K562 (cell line): ENCODE measurements at regions not wholly inside any gene's neighbourhood (a gene's known extent, or its start where the extent isn't known, plus 50 kb on each side); places are given as distances from the start of the nearest gene placed in this dataset.

Experiments
- ATAC-seq: fragments of 200-7000 bp; cut with Tn5 transposase; 3 replicates; pipeline ENCODE4 v1.9.1; 2020; ENCODE audit warnings: moderate library complexity
- BruUV-seq: library from RNA; stranded (reverse); fragments of 400-500 nt; replicated peaks from 2 replicates; lab custom pipeline; 2021; lab: Mats Ljungman, UMichigan
- CTCF ChIA-PET: fragments of 300-600 bp; formaldehyde crosslinking; extraction: SDS; loops from one replicate; lab custom pipeline; 2021; ENCODE audit warnings: low intra/inter-chr PET ratio; lab: Yijun Ruan, JAX
- POLR2A ChIA-PET: fragments of 300-600, 350-650 bp; sonication (Branson Sonifier 250); formaldehyde crosslinking; extraction: SDS; loops from one replicate; lab custom pipeline; 2021; ENCODE audit warnings: antibody characterized with exemption, inconsistent platforms; lab: Yijun Ruan, JAX
- DNase-seq, 4 experiments: peaks; one replicate each; pipeline versions ENCODE4 v3.0.0 to v3.0.0-alpha.2; 2011 to 2018; ENCODE audit warnings: low spot score in 3 of 4, mixed read lengths in 3 of 4; ENCODE audit errors: extremely low read depth in 1 of 4
- FAIRE-seq: peaks from 2 replicates; lab custom pipeline; 2011; peaks lifted over from hg19 to GRCh38; lab: Jason Lieb, UNC
- H2AFZ ChIP-seq: 2 replicates; pipeline ENCODE4 v1.6.0; 2011; ENCODE audit warnings: low read depth, low read length, control low read depth, inconsistent platforms
- H3K27ac ChIP-seq: fragments of 200-600 bp; 3 replicates; pipeline ENCODE4 v1.8.0; 2011; ENCODE audit warnings: low read depth, mild to moderate bottlenecking, control low read depth, inconsistent platforms, low read length, moderate library complexity, mixed read lengths; ENCODE audit errors: extremely low read depth
- H3K27me3 ChIP-seq, 2 experiments: fragments of 300-600 bp in 1 of 2; 2 replicates in 1 of 2; 3 replicates in 1 of 2; pipeline versions ENCODE4 v1.6.0 to v1.8.0; 2011; ENCODE audit warnings: inconsistent platforms in 2 of 2, low read length in 2 of 2, mild to moderate bottlenecking in 1 of 2, mixed read lengths in 1 of 2, moderate library complexity in 1 of 2; ENCODE audit not compliant: control insufficient read depth in 2 of 2, insufficient read depth in 2 of 2
- H3K36me3 ChIP-seq: fragments of 300-600 bp; 3 replicates; pipeline ENCODE4 v1.8.0; 2011; ENCODE audit warnings: mild to moderate bottlenecking, low read length, inconsistent platforms; ENCODE audit not compliant: control insufficient read depth, insufficient read depth
- H3K4me1 ChIP-seq, 2 experiments: fragments of 200-600 bp in 1 of 2; replicated peaks in 1 of 2; 2 replicates in 1 of 2; 3 replicates in 1 of 2; pipeline versions ENCODE4 v1.5.1 to v1.8.0; 2011; ENCODE audit warnings: inconsistent platforms in 2 of 2, low read length in 2 of 2, mild to moderate bottlenecking in 1 of 2, mixed read lengths in 1 of 2, moderate library complexity in 1 of 2; ENCODE audit not compliant: control insufficient read depth in 2 of 2, insufficient read depth in 2 of 2
- H3K4me2 ChIP-seq: 2 replicates; pipeline ENCODE4 v1.6.1; 2011; ENCODE audit warnings: low read length, control low read depth, inconsistent platforms, mixed read lengths; ENCODE audit not compliant: insufficient read depth
- H3K4me3 ChIP-seq: fragments of 200-600 bp; sonication (generic), shearing (Covaris generic); 2 replicates; pipeline ENCODE4 v1.5.1; 2016; ENCODE audit warnings: control low read depth, inconsistent platforms
- H3K79me2 ChIP-seq: fragments of 200-600 bp; 3 replicates; pipeline ENCODE4 v1.8.0; 2011; ENCODE audit warnings: low read length, inconsistent platforms; ENCODE audit not compliant: control insufficient read depth, insufficient read depth
- H3K9ac ChIP-seq, 2 experiments: 2 replicates each; pipeline versions ENCODE4 v1.6.0 to v1.6.1; 2011; ENCODE audit warnings: low read depth in 2 of 2, low read length in 2 of 2, control low read depth in 1 of 2, inconsistent platforms in 1 of 2, mild to moderate bottlenecking in 1 of 2, mixed read lengths in 1 of 2; ENCODE audit not compliant: insufficient read depth in 1 of 2
- H3K9me1 ChIP-seq: one replicate; pipeline ENCODE4 v1.6.0; 2011; ENCODE audit warnings: inconsistent platforms, mild to moderate bottlenecking, low read length, moderate library complexity; ENCODE audit not compliant: control insufficient read depth, insufficient read depth
- H3K9me3 ChIP-seq: replicated peaks from 2 replicates; pipeline ENCODE4 v1.5.1; 2011; ENCODE audit warnings: low read depth, low read length, inconsistent platforms; ENCODE audit not compliant: control insufficient read depth, insufficient read depth
- H4K20me1 ChIP-seq: replicated peaks from 2 replicates; pipeline ENCODE4 v1.6.1; 2011; ENCODE audit warnings: low read length, inconsistent platforms, mixed read lengths; ENCODE audit not compliant: control insufficient read depth, insufficient read depth
- HOMEZ ChIP-seq: fragments of 250-450 bp; sonication (Bioruptor Pico); IDR thresholded peaks from 2 replicates; pipeline ENCODE4 v1.4.0; 2020; ENCODE audit warnings: mild to moderate bottlenecking, moderate library complexity
- MYC ChIP-seq, 2 experiments: fragments of 250-450 bp in 1 of 2; sonication (Bioruptor Pico) in 1 of 2; IDR thresholded peaks; 2 replicates each; pipeline versions ENCODE4 v1.5.1 to v1.6.1; 2012 to 2021; ENCODE audit warnings: low read depth in 2 of 2, borderline replicate concordance in 1 of 2, improper control_type of control experiment in 1 of 2, low read length in 1 of 2, mild to moderate bottlenecking in 1 of 2, moderate library complexity in 1 of 2
- POLR2AphosphoS2 ChIP-seq: IDR thresholded peaks from 2 replicates; pipeline ENCODE4 v1.6.1; 2012; ENCODE audit warnings: low read length, improper control_type of control experiment
- SAFB2 ChIP-seq: fragments of 200-400 bp; formaldehyde crosslinking; IDR thresholded peaks from 2 replicates; pipeline ENCODE4 v1.6.1; 2018; ENCODE audit warnings: borderline replicate concordance, low read length, low read depth, moderate library complexity; ENCODE audit not compliant: severe bottlenecking
- TGIF2 ChIP-seq: sonication (generic); formaldehyde crosslinking; IDR thresholded peaks from 2 replicates; pipeline ENCODE4 v1.8.1; 2022; ENCODE audit warnings: mild to moderate bottlenecking, missing genetic modification reagents, moderate library complexity
- ZNF253 ChIP-seq: fragments of 250-450 bp; sonication (Bioruptor Pico); conservative IDR thresholded peaks from 2 replicates; pipeline ENCODE4 v1.6.1; 2021; ENCODE audit warnings: mild to moderate bottlenecking
- WGBS: fragments of 100-300 bp; shearing (Covaris generic); methylation state at CpG from one replicate; pipeline ENCODE4 v1.1.6; 2016; ENCODE audit warnings: low coverage, mixed read lengths; ENCODE audit not compliant: insufficient coverage; ENCODE audit errors: missing lambda C conversion rate; 5-methylcytosine and 5-hydroxymethylcytosine counted together
- in situ Hi-C: fragments of 300-500 bp; cut with MboI; formaldehyde crosslinking; loops from 4 replicates; pipeline ENCODE4 v1.15.0; 2018; ENCODE audit warnings: inconsistent platforms, mixed read lengths
- intact Hi-C: fragments of 100-400 bp; cut with micrococcal nuclease; formaldehyde crosslinking; loops from 2 replicates; pipeline ENCODE4 v1.14.2; 2022

DNA sequence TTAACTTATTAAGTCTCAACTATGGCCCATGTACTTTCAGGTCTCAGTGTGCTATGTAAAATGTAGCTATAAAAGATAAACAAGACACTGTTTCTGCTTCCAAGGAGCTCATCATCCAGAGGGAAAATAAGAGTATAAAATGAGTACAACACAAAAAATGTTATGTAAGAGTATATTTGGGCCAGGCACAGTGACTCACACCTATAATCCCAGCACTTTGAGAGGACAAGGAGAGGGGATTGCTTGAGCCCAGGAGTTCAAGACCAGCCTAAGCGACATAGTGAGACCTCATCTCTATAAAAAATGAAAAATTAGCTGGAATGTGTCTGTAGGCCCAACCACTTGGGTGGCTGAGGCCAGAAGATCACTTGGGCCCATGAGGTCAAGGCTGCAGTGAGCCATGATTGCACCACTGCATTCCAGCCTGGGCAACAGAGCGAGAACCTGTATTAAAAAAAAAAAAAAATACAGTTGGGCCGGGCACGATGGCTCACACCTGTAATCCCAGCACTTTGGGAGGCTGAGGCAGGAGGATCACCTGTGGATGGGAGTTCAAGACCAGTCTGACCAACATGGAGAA lies 124.0 kb downstream of the EDN1 start (continued):
- TF ChIP-seq ZNF253 (CRISPR knock-in tag) (no peak), MYC (IDR thresholded peaks at IDR 0.05; ENCODE audit: low read depth, low read length) (no peak), MYC (CRISPR knock-in tag; IDR thresholded peaks at IDR 0.05; ENCODE audit: borderline replicate concordance, low read depth) (no peak), SAFB2 (no peak), HOMEZ (CRISPR knock-in tag) (no peak)
- TF ChIP-seq, all 486 proteins: peak for 0

- POLR2A ChIA-PET, result interaction anchor here (0.7 kb wide), 1 partner anchor 71 kb away, joined by 3 read pairs; no protein-coding TSS in a partner anchor
- intact Hi-C loops (no loop called here), in situ Hi-C loops (no loop called here)
- Histone ChIP-seq H3K9ac (no peak overlapping the region), H3K36me3 (no peaks in the 10 kb centered on the region), H3K4me2 (no peak overlapping the region), H3K79me2 (no peaks in the 10 kb centered on the region), H3K9me3 (no peaks in the 10 kb centered on the region), H3K4me1 (no peaks in the 10 kb centered on the region), H3K27me3 (no peaks in the 10 kb centered on the region), H2AFZ (no peak overlapping the region), H3K4me3 (no peak overlapping the region), H3K27ac (no peak overlapping the region), H4K20me1 (no peaks in the 10 kb centered on the region), H3K9me1 (no peaks in the 10 kb centered on the region)
- DNase-seq, result no peak
- CTCF ChIA-PET, result interaction anchor here (0.7 kb wide), 1 partner anchor 262 kb away, joined by 3 read pairs; no protein-coding TSS in a partner anchor
- TF ChIP-seq TGIF2 (CRISPR knock-in tag), result no peak
- no peak for TF ChIP-seq POLR2AphosphoS2
- no peak for FAIRE-seq
- BruUV-seq, result no TSS peak
- 4% methylated on average over 2 of the region's 2 CpGs for WGBS
- no peak for ATAC-seq
Observed at GRCh38 chr6:12415980-12416598, 125.9 kb downstream of the EDN1 start.
